GM21529 (cell line): ENCODE measurements at regions not wholly inside any gene's neighbourhood (a gene's known extent, or its start where the extent isn't known, plus 50 kb on each side); places are given as distances from the start of the nearest gene placed in this dataset.
"Not testable (repeated sequence)": the region's sequence is repeated elsewhere in the genome, so short reads cannot be mapped to it uniquely, and the experiment has no call there.

Source experiments
- ATAC-seq: cut with Tn5 transposase; IDR thresholded peaks from one replicate; pipeline ENCODE4 v1.9.1; 2021; ENCODE audit not compliant: unreplicated experiment

DNA sequence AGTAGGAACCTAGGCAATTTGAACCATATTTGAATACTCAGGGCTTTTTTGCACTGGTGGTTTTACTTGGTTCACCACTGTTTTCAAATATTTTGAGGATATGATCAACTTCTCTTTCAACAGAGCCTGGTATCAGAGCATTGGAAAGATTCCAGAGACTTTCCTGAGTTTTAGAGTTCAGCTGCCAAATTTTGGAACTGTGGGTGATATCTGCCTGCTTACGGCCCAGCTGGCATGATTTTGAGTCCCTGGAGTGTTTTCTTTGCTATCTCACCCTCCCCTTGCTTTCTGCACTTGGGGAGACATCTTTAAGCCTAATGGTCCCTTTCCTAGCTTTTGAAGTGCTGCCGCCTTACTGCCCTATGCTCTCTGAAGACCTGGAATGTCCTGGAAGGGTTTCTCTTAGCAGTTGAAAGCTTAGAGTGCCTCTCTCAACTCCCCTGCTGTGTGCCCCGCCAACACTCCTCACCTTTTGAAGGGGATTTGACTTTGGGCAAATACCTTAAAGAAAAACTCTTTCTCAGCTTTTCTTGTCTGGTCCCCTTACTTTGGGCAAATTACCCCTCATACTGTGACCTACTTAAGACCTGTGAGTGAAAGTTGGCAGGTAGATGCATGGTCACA lies 539.1 kb downstream of the MFSD1 start:
- ATAC-seq = no peak

DNA sequence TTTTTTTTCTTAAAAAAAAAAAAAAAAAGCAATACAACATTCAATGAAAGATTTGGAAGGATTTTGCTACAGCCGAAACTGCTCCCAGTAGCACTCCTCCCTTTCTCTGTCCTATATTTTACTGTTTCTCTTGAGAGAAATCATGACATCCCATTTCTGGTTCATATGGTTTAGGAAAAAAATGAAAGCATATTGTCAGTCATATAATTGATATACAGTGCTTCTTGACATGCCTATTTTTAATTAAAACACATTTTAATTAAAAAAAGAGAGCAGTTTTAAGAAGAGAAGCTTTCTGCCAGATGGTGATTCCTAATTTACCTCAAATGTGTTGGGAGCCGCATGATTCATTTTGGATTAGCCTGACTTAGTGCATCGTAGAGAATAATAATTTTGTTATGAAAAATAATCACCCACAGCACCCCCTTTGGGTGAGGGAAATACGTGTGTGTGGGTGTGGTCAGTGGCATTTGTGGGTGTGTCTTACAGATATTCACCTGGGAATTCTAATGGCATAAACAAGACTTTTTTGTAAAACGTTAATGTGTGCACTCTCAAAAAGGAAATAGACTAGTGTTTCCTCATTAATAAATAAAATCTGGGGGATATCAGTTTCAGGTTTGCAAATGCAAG lies 544.5 kb downstream of the MFSD1 start:
- ATAC-seq = no peak

DNA sequence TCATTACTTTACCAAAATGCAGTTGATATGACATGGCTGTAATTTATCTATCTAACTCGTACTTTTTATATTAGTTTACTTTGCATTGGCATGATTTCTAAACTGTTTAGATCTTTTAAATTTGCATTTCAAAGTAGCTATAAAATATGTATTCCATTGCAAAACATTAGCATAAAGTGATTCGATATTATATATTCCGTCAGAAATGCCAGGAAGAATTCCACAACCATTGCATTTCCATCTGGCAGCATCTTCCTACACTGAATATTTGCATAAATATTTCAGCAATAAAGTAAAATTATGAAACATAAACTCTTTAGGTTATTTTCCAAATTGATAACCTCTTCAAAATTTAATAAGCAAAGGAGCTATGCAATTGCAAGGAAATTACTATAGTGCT lies 546.6 kb downstream of the MFSD1 start:
- ATAC-seq = no peak

DNA sequence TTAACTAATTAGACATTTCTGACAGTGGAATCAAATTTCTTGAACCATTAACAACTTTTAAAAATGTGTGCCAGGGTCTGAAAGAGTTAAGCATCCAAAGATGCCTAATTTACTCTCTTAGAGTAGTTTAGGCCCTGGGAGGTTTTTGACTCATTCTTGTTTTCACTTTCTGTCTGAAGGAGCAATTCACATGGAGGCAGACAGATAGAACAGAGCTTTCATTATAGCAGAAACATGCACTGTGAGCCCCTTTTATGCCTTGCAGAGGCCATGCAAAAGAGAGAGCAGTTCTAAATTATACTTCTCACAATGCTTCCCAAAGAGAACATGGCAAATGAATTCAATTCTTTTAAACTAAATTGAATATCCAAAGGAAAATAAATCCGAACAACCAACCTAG lies 554.8 kb downstream of the MFSD1 start:
- ATAC-seq = peak; percentile 65

DNA sequence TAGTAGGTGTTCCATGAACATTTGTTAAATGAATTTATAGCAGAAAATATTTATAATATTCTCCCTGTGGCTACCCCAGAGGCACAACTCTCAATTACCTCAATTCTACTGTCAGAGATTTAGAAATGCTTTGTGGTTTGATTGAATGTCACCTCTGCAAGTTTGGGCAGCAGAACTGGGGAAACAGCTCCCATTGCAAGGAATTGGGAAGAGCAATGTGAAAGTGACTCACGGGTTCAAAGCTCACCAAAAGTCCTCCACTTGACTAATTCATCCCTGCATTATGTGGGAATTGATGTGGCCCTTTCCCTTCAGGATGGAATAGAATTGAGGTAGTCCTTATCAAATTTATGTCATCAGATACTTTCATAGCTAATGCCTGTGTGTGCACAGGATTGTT lies 562.7 kb downstream of the MFSD1 start:
- no peak for ATAC-seq

DNA sequence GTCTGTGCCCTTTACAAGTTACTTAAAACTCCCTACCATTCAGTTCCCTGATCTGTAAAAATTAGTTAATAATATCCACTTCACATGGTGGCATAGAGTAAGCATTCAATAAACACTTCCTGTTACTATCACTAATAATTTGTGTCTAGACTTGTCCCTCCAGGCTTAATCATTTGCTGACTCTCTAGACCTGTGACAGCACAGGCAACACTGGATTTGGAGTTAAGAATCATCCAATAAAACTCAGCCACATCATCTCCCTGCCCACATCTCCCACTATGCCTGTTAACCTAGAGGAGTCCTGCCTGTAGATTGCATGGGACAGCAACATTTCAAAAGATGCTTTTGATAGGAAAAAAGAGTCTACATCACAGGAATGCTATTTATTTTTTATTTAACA lies 564.6 kb downstream of the MFSD1 start:
- no peak for ATAC-seq

DNA sequence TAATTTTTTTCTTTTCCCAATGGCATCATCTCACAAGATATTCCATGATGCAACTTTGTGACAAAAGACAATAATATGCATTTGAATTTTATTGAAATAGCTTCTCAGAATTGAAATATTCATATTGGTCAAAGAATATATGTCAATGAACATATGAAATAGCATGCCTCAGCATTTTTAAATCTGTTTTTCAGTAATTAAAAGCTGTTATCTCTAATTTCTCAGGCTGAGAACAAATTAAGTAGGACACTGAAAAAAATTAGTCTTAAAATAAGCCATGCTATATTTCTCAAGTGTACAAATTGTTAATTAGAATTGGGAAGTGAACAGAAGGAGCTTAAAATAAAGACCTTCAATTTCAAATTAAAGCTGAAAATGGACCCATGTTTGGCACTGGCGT lies 570.1 kb downstream of the MFSD1 start:
- ATAC-seq = no peak

DNA sequence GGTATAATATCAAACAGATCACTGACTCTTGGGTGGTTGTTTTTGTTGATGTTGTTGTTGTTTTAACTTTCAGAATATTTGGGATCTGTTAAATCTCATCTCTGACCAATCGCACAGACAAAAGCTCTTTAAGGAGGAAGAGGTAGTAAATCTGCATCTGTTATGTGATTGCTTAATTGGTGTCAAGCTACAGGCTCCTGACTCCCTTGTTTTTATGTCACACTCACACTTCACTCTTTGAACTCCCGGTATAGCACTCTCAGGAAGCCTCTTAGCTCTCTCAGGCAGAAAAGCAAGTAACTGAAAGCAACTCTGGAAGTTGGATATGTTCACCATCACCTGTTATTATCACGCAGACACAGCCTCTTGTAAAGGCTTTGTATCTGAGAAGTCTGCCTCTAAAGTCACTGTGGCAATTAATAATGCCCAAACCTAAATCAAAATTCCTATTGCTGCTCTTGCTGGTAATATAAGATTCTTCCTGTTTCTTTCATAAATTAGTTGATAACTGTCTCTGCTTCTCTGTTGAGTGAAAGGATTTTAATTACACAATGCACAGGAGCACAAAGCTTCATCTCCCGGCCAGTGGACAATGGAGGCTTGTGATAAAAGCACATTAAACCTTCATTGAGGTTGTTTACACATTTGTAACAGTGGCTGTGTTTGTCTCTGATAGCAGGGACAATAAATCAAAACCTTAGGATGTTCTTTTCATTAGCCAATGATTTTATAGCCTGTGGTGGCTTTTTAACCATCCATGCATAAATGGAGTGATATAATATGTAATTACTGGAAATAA lies 576.7 kb downstream of the MFSD1 start:
- no peak for ATAC-seq

DNA sequence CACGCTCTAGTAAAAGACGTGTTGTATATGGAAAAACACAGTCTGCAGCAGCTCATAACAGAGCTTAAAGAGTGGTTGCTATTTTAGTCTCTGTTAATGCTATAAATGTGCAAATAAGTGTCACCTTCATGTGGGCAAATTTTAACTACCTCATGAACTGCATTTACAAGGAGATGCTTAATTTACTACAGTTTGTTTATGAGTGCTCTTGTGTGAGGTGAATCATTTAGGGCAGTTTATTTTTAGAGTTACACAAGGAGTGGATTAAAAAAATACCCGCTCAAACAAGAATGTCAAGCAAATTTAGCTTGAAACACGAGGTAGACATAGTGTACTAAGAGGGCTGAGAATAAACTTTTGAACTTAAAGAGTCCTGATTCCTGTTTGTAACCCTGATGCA lies 579.0 kb downstream of the MFSD1 start:
- ATAC-seq = no peak

DNA sequence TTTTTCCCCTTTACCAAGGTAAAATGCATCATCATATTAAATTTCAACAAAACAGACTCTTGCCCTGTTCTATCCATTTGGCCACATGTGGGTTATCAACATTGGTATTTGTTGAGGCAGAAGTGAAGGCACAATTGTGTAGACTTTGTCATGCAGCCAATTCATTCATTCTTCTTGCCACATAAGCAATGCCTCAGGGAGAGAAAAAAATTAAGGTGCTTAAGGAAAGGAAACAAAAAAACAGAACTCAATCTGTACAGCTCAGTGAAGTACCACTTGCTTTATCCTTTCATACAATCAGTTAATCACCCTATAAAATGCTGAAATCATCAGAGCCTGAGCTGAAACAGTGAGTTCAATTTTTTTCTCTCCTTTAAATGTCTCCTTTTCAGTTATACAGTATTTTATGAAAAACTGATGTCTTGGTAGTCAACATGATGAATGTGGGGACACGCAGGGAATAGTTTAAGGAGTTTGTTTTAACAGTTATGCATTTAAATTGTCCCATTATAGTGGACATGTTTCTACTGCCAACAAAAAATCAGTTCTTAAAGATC lies 588.9 kb downstream of the MFSD1 start:
- no peak for ATAC-seq

DNA sequence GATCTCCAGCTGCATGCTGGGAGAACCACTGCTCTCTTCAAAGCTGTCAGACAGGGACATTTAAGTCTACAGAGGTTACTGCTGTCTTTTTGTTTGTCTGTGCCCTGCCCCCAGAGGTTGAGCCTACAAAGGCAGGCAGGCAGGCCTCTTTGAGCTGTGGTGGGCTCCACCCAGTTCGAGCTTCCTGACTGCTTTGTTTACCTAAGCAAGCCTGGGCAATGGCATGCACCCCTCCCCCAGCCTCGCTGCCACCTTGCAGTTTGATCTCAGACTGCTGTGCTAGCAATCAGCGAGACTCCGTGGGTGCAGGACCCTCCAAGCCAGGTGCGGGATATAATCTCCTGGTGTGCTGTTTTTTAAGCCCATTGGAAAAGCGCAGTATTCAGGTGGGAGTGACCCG lies 591.0 kb upstream of the IL12A start:
- not testable (repeated sequence) for ATAC-seq

DNA sequence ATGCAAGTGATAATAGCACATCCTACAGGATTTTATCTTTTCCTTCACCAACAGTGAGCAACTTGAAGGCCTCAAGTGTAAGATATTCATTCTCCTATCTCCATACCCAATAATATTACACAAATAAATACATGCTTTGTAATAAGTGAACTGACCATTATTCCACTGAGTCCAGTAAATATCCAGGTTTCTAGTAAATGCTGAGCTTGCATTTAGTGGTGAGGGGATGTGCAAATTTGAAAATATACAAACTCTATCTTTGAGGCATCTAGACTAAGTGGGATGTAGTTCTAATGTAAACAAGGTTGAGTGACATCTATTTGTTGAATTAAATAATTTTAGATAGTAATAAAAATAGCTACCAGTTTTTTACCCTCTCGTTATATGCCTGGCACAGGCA lies 587.6 kb upstream of the IL12A start:
- no peak for ATAC-seq

DNA sequence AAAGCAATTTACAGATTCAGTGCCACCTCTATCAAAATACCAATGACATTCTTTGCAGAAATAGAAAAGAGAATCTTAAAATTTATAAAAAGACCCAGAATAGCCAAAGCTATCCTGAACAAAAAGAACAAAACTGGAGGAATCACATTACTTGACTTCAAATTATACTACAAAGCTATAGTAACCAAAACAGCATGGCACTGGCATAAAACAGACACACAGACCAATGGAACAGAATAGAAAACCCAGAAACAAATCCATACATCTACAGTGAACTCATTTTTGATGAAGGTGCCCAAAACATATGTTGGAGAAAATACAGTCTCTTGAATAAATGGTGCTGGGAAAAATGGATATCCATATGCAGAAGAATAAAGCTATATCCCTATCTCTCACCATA lies 578.9 kb upstream of the IL12A start:
- ATAC-seq = not testable (repeated sequence)

DNA sequence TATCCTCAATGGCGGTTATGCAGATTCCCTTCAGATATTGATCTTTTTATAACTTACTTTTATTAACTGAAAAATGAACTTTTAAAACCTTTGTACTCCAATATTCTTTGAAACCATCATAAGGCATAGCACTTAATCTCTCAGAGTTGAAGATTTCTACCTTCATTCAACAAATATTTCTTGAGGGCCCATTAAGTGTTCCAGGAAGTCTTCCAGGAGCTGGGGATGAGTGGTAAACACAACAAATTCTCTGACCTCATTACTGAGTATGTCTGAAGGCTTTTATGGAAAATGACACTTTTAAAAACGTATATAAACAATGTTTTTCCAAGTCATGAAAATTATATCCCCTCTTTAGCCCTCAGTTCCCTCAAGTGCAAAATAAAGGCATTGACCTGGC lies 575.3 kb upstream of the IL12A start:
- ATAC-seq = no peak

DNA sequence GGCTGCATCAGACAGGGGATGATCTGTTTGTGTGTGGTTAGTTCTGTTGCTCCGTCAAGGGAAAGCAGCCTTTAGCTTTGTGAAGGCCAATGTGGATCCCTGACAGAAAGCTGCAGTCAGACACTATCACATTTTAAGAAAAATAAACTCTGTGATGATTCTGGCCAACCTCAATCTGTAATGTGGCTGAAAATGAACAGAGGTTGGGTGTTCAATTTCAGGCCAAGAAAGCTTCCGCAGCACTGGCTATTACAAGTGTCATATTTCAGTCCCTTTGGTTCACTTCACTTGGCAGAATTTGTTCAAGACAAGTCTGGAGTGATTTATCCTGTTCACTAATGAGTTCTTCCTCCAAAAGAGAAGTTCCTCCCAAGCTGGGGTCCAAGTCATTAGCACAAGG lies 571.8 kb upstream of the IL12A start:
- no peak for ATAC-seq

DNA sequence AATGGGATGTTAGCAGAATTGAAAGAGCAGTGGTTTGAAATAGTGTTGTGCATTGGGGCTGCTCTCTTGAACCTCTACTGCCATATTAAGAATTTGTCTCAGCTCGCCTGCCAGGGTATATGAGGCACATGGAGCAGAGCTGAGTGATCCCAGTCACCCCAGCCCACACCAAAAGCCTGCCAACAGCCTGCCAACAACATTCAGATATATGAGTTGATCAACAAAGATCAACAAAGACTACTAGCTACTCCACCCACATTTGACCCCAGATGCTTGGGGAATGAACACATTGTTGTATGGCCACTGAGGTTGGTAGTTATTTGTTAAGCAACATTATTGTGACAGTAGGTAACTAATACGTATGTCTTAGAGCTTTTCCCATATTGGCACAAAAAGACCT lies 570.9 kb upstream of the IL12A start:
- ATAC-seq = no peak

DNA sequence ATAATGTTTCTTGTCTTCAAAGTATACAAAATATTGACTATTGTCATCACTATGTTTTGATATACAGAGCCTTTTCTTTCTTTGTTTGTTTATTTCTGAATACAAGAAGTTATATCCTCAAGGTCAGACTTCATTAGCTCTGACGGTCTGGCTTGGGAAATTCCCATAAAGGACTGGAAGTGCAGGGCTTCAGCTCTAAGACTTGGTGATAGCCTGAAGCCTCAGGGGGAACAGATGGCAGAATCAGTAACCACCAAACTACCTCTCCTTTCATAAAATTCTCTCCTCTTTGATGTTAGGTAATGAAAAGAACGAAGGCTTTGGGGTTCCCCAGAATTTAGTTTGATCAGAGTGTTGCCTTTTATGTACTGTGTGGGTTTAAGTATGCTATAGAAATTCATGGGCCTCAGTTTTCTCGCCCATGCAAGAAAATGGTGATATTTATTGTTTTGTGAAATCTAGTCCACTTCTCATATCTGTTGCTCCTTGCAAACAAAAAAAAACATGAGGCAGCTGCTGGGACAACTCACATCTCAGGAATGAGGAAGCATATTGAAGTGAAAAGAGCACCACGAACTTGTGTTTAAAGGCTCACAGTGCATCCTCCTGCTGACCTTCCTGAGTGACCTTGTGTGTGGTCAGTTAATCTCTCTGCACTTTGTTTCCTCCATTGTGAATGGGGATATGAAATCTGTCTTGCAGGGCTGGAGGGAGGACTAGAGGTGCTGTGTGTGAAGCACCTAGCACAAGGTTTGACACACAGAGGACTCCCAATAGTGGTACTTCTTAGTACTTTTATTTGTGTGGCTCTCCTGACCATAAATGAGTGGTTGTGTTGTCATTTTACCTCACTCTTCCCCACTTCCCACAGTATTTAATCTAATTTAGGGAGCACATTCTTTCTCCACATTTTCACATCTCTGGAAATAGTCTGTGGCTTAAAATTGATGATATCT lies 569.8 kb upstream of the IL12A start:
- no peak for ATAC-seq

DNA sequence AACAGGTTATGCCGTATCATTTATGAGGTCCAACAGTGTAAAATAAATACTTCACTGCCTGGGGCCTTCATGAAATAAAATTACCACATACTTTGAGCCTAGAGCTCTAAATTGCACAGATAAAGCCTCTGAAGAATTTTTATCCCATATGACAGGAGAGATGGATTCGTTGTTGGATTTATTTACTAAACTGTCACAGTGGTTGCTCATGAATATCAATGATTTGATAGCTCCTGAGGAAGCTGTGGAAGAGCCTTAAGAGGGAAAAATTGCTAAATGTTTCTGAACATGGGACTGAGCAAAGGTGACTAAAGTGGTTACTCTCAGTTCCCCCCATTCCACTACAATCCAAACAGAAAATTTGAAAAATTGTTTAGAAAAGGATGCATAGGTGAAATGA lies 558.9 kb upstream of the IL12A start:
- no peak for ATAC-seq

DNA sequence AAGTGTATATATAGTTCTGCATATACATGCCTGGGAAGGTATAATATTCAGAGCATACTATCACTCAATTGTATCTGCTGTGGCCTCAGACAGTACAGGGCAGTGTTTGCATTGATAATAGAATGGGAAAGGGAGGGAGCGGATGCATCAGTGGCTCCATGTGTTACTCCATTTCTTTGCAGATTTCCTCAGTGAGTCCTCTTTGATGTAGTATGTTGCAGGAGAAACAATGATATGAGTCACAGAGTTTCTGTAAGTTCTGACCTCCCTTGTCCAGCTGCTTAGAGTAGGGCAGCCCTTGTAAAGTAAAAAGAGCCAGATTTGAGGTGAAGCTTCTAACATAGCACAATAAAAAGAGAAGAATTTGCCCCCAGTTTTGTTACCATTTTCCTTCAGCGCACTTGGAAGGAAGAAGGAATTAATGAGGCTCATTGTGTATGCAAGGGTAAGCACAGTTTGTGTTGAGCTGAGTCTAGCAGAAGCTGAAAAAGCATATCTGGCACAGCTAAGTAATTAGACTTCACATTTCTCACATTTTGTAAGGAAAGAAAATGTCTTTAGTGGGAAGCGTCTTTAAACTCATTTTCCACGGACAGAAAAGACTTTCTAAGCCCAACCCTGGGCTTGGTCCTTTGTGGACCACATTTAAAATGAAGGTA lies 555.8 kb upstream of the IL12A start:
- ATAC-seq = no peak

DNA sequence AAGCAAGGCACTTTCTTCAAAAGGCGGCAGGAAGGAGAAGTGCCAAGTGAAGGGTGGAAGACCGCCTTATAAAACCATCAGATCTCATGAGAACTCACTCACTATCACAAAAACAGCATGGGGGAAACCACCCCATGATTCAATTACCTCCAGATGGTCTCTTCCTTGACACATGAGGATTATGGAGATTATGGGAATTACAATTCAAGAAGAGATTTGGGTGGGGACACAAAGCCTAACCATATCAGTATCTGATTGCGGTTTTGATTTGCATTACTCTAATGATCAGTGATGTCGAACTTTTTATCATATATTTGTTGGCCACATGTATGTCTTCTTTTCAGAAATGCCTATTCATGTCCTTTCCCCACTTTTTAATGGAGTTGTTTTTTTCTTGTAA lies 549.3 kb upstream of the IL12A start:
- ATAC-seq = no peak
